ENCODE measurements at regions not wholly inside any gene's neighbourhood (a gene's known extent, or its start where the extent isn't known, plus 50 kb on each side); places are given as distances from the start of the nearest gene placed in this dataset.
A peak's percentile ranks its signal among the peaks of the same experiment; 100 is the strongest.

GRCh38 chr10:124235232-124235631 lies 141.8 kb upstream of the CHST15 start:
- no peaks in the 10 kb centered on the region for H3K4me1 ChIP-seq (ENCODE audit: control insufficient read depth, insufficient read depth, low read length)
- H3K36me3 ChIP-seq (ENCODE audit: control insufficient read depth in 2 of 2, insufficient read depth in 1 of 2, low read length in 2 of 2) = no peaks in the 10 kb centered on the region
- 0 out of 2 replicates have a peak, but pooled peaks have one; percentile 40 for TF ChIP-seq ZFP3 (tag by site-specific recombination; IDR thresholded peaks at IDR 0.05; ENCODE audit: low read depth)
- no peak for TF ChIP-seq ZNF548 (tag by site-specific recombination; IDR thresholded peaks at IDR 0.05)
- TF ChIP-seq ZNF629 (tag by site-specific recombination; IDR thresholded peaks at IDR 0.05) = no peak
- no peak for TF ChIP-seq EGR2 (tag by site-specific recombination; IDR thresholded peaks at IDR 0.05; ENCODE audit: low read depth)
- ChIA-PET CTCF (interaction anchor here (0.6 to 0.9 kb wide), 2 partner anchors 10 to 188 kb away, joined by 3 to 4 read pairs; no protein-coding TSS in a partner anchor), POLR2A (no interaction called here)
- H3K27ac ChIP-seq (ENCODE audit: extremely low read depth, low read depth, low read length) = no peak overlapping the region
- no peak overlapping the region for H3K4me3 ChIP-seq (ENCODE audit: low read depth, low read length)
- no peaks in the 10 kb centered on the region for H3K9me3 ChIP-seq (ENCODE audit: control insufficient read depth, insufficient read depth, low read depth, low read length)

- ChIA-PET CTCF (interaction anchor here (0.7 kb wide), 1 partner anchor 538 kb away, joined by 3 read pairs; no protein-coding TSS in a partner anchor), POLR2A (no interaction called here)
- H3K4me3 ChIP-seq (ENCODE audit: low read depth, low read length) = no peak overlapping the region
- no peaks in the 10 kb centered on the region for H3K36me3 ChIP-seq (ENCODE audit: control insufficient read depth in 2 of 2, insufficient read depth in 1 of 2, low read length in 2 of 2)
- TF ChIP-seq PBX3 (CRISPR knock-in tag; IDR thresholded peaks at IDR 0.05) (no peak), ZNF404 (tag by site-specific recombination; IDR thresholded peaks at IDR 0.05) (no peak), ZNF169 (tag by site-specific recombination; IDR thresholded peaks at IDR 0.05) (no peak), EGR2 (tag by site-specific recombination; IDR thresholded peaks at IDR 0.05; ENCODE audit: low read depth) (no peak), BCL6B (tag by site-specific recombination; IDR thresholded peaks at IDR 0.05) (no peak), ZNF776 (tag by site-specific recombination; IDR thresholded peaks at IDR 0.05; ENCODE audit: borderline replicate concordance) (no peak), ZSCAN5A (tag by site-specific recombination; IDR thresholded peaks at IDR 0.05) (no peak), ZSCAN4 (tag by site-specific recombination; IDR thresholded peaks at IDR 0.05) (no peak), BCL11A (tag by site-specific recombination; IDR thresholded peaks at IDR 0.05; ENCODE audit: low read depth) (no peak), ZNF175 (tag by site-specific recombination; IDR thresholded peaks at IDR 0.05) (no peak), ZFP41 (tag by site-specific recombination; IDR thresholded peaks at IDR 0.05; ENCODE audit: borderline replicate concordance) (no peak), ZNF677 (tag by site-specific recombination; IDR thresholded peaks at IDR 0.05) (no peak)
- H3K4me1 ChIP-seq (ENCODE audit: control insufficient read depth, insufficient read depth, low read length) = no peaks in the 10 kb centered on the region
- H3K9me3 ChIP-seq (ENCODE audit: control insufficient read depth, insufficient read depth, low read depth, low read length) = no peaks in the 10 kb centered on the region
- H3K27ac ChIP-seq (ENCODE audit: extremely low read depth, low read depth, low read length) = no peak overlapping the region
Measured at GRCh38 chr10:124233546-124234138, 140.2 kb upstream of the CHST15 start.

Measured in HEK293 (cell line).